Neural progenitor cell (in vitro differentiated cells): ENCODE measurements at regions not wholly inside any gene's neighbourhood (a gene's known extent, or its start where the extent isn't known, plus 50 kb on each side); places are given as distances from the start of the nearest gene placed in this dataset.

ENCODE experiments used
- EZH2 ChIP-seq: fragments of 200-600 bp; sonication (generic); IDR thresholded peaks from 2 replicates; pipeline ENCODE4 v1.6.1; 2017; ENCODE audit warnings: antibody characterized with exemption, mild to moderate bottlenecking, moderate library complexity
- EZH2phosphoT487 ChIP-seq: fragments of 200-600 bp; sonication (generic); IDR thresholded peaks from 2 replicates; pipeline ENCODE4 v1.6.1; 2017; ENCODE audit warnings: antibody characterized with exemption
- TF ChIP-seq, protein P1 (sequence below): fragments of 200-600 bp; sonication (generic); IDR thresholded peaks from 2 replicates; pipeline ENCODE4 v1.5.1; 2017; ENCODE audit warnings: antibody characterized with exemption, mild to moderate bottlenecking

DNA sequence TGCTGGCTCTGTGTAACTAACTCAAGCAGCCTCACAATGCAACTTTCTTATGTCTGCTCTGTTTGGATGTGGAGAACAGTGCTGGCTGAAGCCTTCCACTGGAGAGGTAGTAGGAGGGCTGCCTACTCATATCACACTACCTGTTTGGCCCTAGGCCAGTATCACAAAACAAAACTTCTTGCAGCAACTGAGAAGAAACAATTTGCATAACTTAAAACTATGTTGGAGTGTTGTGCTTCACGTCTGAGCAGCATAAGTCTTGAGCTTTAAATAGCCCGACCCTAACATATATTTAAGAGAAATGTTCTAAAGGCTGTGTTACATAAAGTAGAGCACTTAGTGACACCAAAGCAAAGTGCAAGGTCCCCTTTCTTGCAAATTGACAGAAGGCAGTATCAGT, 204.9 kb upstream of the ACVR2A start:
- TF ChIP-seq EZH2 = no peak
- TF ChIP-seq, protein P1, sequence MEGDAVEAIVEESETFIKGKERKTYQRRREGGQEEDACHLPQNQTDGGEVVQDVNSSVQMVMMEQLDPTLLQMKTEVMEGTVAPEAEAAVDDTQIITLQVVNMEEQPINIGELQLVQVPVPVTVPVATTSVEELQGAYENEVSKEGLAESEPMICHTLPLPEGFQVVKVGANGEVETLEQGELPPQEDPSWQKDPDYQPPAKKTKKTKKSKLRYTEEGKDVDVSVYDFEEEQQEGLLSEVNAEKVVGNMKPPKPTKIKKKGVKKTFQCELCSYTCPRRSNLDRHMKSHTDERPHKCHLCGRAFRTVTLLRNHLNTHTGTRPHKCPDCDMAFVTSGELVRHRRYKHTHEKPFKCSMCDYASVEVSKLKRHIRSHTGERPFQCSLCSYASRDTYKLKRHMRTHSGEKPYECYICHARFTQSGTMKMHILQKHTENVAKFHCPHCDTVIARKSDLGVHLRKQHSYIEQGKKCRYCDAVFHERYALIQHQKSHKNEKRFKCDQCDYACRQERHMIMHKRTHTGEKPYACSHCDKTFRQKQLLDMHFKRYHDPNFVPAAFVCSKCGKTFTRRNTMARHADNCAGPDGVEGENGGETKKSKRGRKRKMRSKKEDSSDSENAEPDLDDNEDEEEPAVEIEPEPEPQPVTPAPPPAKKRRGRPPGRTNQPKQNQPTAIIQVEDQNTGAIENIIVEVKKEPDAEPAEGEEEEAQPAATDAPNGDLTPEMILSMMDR = no peak
- no peak for TF ChIP-seq EZH2phosphoT487
